ENCODE measurements at regions not wholly inside any gene's neighbourhood (a gene's known extent, or its start where the extent isn't known, plus 50 kb on each side); places are given as distances from the start of the nearest gene placed in this dataset.

- TF ChIP-seq POLR2AphosphoS5 (IDR thresholded peaks at IDR 0.05): no peak
- TF ChIP-seq CTCF (IDR thresholded peaks at IDR 0.05): no peak
- TF ChIP-seq EP300 (IDR thresholded peaks at IDR 0.05): no peak
- TF ChIP-seq POLR2A (IDR thresholded peaks at IDR 0.05): no peak
- ATAC-seq: no peak
- 41 to 48% methylated on average over 6 of the region's 6 CpGs for WGBS, 2 donors (ENCODE audit: low coverage in 1 of 2)
- no peak overlapping the region for H3K4me3 ChIP-seq
- no peak overlapping the region for H3K27ac ChIP-seq
- H3K9me3 ChIP-seq: no peaks in the 10 kb centered on the region
- H3K36me3 ChIP-seq: no peaks in the 10 kb centered on the region
- peaks cover 0 to 1% (median 0%) of the 10 kb centered on the region in 3 donors for H3K4me1 ChIP-seq
- H3K27me3 ChIP-seq: no peaks in the 10 kb centered on the region
Measured at GRCh38 chr20:10922941-10923340, 249.1 kb upstream of the JAG1 start.

- 21 to 71% methylated on average over 1 of the region's 1 CpG for WGBS, 2 donors (ENCODE audit: low coverage in 1 of 2)
Measured at GRCh38 chr20:10924644-10925201, 250.9 kb upstream of the JAG1 start.

DNA sequence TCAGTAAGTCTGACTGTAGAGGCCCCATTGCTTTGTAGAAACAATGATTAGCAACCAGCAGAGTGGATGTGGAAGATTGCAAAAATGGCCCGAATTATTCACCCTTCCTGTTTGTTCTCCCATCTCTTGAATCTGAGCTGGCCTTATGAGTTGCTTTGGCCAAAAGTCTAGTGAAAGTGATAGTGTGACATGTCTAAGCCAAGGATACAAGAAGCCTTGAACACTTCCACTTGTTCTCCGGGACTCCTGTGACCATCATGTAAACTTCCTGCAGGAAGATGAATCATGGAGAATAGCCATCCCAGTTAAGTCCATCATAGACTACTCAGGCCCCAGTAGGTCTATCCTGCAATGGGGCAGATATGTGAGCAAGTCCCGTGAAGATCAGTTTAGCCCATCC is 252.0 kb upstream of the JAG1 start:
- no peaks in the 10 kb centered on the region for H3K9me3 ChIP-seq
- H3K36me3 ChIP-seq: no peaks in the 10 kb centered on the region
- no peak overlapping the region for H3K4me3 ChIP-seq
- no peak overlapping the region for H3K27ac ChIP-seq
- ATAC-seq: no peak
- peaks cover 0 to 10% (median 0%) of the 10 kb centered on the region in 3 donors for H3K4me1 ChIP-seq
- TF ChIP-seq POLR2A (IDR thresholded peaks at IDR 0.05) (no peak), POLR2AphosphoS5 (IDR thresholded peaks at IDR 0.05) (no peak), EP300 (IDR thresholded peaks at IDR 0.05) (no peak), CTCF (IDR thresholded peaks at IDR 0.05) (no peak)
- H3K27me3 ChIP-seq: no peaks in the 10 kb centered on the region
- whole genome bisulfite sequencing, 2 donors (ENCODE audit: low coverage in 1 of 2): 45 to 68% methylated on average over 2 to 3 of the region's 3 CpGs

More at GRCh38 chr20:10924644-10925201, 250.9 kb upstream of the JAG1 start:
- peaks cover 0 to 10% (median 0%) of the 10 kb centered on the region in 3 donors for H3K4me1 ChIP-seq
- H3K9me3 ChIP-seq: no peaks in the 10 kb centered on the region
- H3K27ac ChIP-seq: no peak overlapping the region
- no peaks in the 10 kb centered on the region for H3K27me3 ChIP-seq
- ATAC-seq: peak; percentile 72
- TF ChIP-seq POLR2AphosphoS5 (IDR thresholded peaks at IDR 0.05) (no peak), EP300 (IDR thresholded peaks at IDR 0.05) (no peak), POLR2A (IDR thresholded peaks at IDR 0.05) (no peak), CTCF (IDR thresholded peaks at IDR 0.05) (no peak)
- no peaks in the 10 kb centered on the region for H3K36me3 ChIP-seq
- no peak overlapping the region for H3K4me3 ChIP-seq

GRCh38 chr20:10927011-10927583 is 253.3 kb upstream of the JAG1 start:
- WGBS, 2 donors (ENCODE audit: low coverage in 1 of 2): 76 to 89% methylated on average over 4 of the region's 5 CpGs
- Histone ChIP-seq H3K4me3 (no peak overlapping the region), H3K9me3 (no peaks in the 10 kb centered on the region), H3K36me3 (no peaks in the 10 kb centered on the region), H3K27ac (no peak overlapping the region), H3K27me3 (no peaks in the 10 kb centered on the region), H3K4me1 (peaks cover 0 to 10% (median 0%) of the 10 kb centered on the region in 3 donors)
- no peak for TF ChIP-seq EP300 (IDR thresholded peaks at IDR 0.05)
- TF ChIP-seq POLR2A (IDR thresholded peaks at IDR 0.05): no peak
- no peak for TF ChIP-seq POLR2AphosphoS5 (IDR thresholded peaks at IDR 0.05)
- no peak for TF ChIP-seq CTCF (IDR thresholded peaks at IDR 0.05)
- ATAC-seq: no peak
